ENCODE measurements at regions not wholly inside any gene's neighbourhood (a gene's known extent, or its start where the extent isn't known, plus 50 kb on each side); places are given as distances from the start of the nearest gene placed in this dataset.
"Not testable (repeated sequence)": the region's sequence is repeated elsewhere in the genome, so short reads cannot be mapped to it uniquely, and the experiment has no call there.

- FAIRE-seq (no peak), DNase-seq (ENCODE audit: insufficient read length, low spot score) (no peak)
- no peak for TF ChIP-seq CTCF (IDR thresholded peaks at IDR 0.05; ENCODE audit: insufficient read depth, missing control alignments)
Observed at GRCh38 chr2:18047213-18047611, 168.7 kb downstream of the KCNS3 start.

GRCh38 chr2:18046558-18047212 is 168.2 kb downstream of the KCNS3 start:
- DNase-seq (ENCODE audit: insufficient read length, low spot score) (no peak), FAIRE-seq (no peak)
- TF ChIP-seq CTCF (IDR thresholded peaks at IDR 0.05; ENCODE audit: insufficient read depth, missing control alignments), result no peak

- FAIRE-seq (no peak), DNase-seq (ENCODE audit: insufficient read length, low spot score) (no peak)
- no peak for TF ChIP-seq CTCF (IDR thresholded peaks at IDR 0.05; ENCODE audit: insufficient read depth, missing control alignments)
Observed at GRCh38 chr2:18046017-18046416, 167.6 kb downstream of the KCNS3 start.

GRCh38 chr2:18045230-18045629 is 166.8 kb downstream of the KCNS3 start:
- TF ChIP-seq CTCF (IDR thresholded peaks at IDR 0.05; ENCODE audit: insufficient read depth, missing control alignments), result no peak
- FAIRE-seq (no peak), DNase-seq (ENCODE audit: insufficient read length, low spot score) (no peak)

GRCh38 chr2:18017381-18017780 is 138.9 kb downstream of the KCNS3 start:
- DNase-seq (ENCODE audit: insufficient read length, low spot score); FAIRE-seq: not testable (repeated sequence)

GRCh38 chr2:18009891-18010290 is 131.4 kb downstream of the KCNS3 start:
- TF ChIP-seq CTCF (IDR thresholded peaks at IDR 0.05; ENCODE audit: insufficient read depth, missing control alignments), result no peak
- FAIRE-seq (no peak), DNase-seq (ENCODE audit: insufficient read length, low spot score) (no peak)

GRCh38 chr2:18005411-18005810 is 126.9 kb downstream of the KCNS3 start:
- FAIRE-seq (no peak), DNase-seq (ENCODE audit: insufficient read length, low spot score) (no peak)
- TF ChIP-seq CTCF (IDR thresholded peaks at IDR 0.05; ENCODE audit: insufficient read depth, missing control alignments), result no peak

GRCh38 chr2:18001671-18002070 is 123.2 kb downstream of the KCNS3 start:
- FAIRE-seq (no peak), DNase-seq (ENCODE audit: insufficient read length, low spot score) (no peak)
- TF ChIP-seq CTCF (IDR thresholded peaks at IDR 0.05; ENCODE audit: insufficient read depth, missing control alignments), result no peak

Data from D721Med (cell line).